Stimulated activated memory B cell treated with anti-CD40 and anti-IgM and Interleukin-4, amounts not matched to agents 10 μg/mL and 1 μg/mL and 100 μg/mL, for 72 hours (primary cell): ENCODE measurements at regions not wholly inside any gene's neighbourhood (a gene's known extent, or its start where the extent isn't known, plus 50 kb on each side); places are given as distances from the start of the nearest gene placed in this dataset.
"Not testable (repeated sequence)": the region's sequence is repeated elsewhere in the genome, so short reads cannot be mapped to it uniquely, and the experiment has no call there.

Source experiments
- ATAC-seq: fragments of 150-1000 bp; cut with Tn5 transposase; 2 replicates; pipeline ENCODE4 v1.10.0; 2021
- H3K27ac Mint-ChIP-seq: one replicate; pipeline ENCODE4 v1.8.0; 2022; ENCODE audit warnings: mild to moderate bottlenecking, mixed read lengths
- H3K27me3 Mint-ChIP-seq: one replicate; pipeline ENCODE4 v1.8.0; 2022; ENCODE audit warnings: mixed read lengths
- H3K36me3 Mint-ChIP-seq: one replicate; pipeline ENCODE4 v1.8.0; 2022; ENCODE audit warnings: mixed read lengths
- H3K4me1 Mint-ChIP-seq: one replicate; pipeline ENCODE4 v1.8.0; 2022; ENCODE audit warnings: mixed read lengths
- H3K4me3 Mint-ChIP-seq: one replicate; pipeline ENCODE4 v1.8.0; 2022; ENCODE audit warnings: mild to moderate bottlenecking, moderate library complexity, mixed read lengths
- H3K9me3 Mint-ChIP-seq: one replicate; pipeline ENCODE4 v1.8.0; 2022; ENCODE audit warnings: mixed read lengths

GRCh38 chr12:75660805-75661404, 149.5 kb upstream of the KRR1 start:
- Mint-ChIP-seq H3K27ac (no peak overlapping the region), H3K9me3 (no peaks in the 10 kb centered on the region), H3K27me3 (no peaks in the 10 kb centered on the region), H3K4me3 (no peak overlapping the region), H3K4me1 (no peaks in the 10 kb centered on the region), H3K36me3 (no peaks in the 10 kb centered on the region)
- ATAC-seq = no peak

GRCh38 chr12:75660107-75660530, 148.7 kb upstream of the KRR1 start:
- Mint-ChIP-seq H3K9me3 (no peaks in the 10 kb centered on the region), H3K4me1 (peaks cover 5% of the 10 kb centered on the region), H3K4me3 (no peak overlapping the region), H3K36me3 (no peaks in the 10 kb centered on the region), H3K27ac (no peak overlapping the region), H3K27me3 (no peaks in the 10 kb centered on the region)
- no peak for ATAC-seq

DNA sequence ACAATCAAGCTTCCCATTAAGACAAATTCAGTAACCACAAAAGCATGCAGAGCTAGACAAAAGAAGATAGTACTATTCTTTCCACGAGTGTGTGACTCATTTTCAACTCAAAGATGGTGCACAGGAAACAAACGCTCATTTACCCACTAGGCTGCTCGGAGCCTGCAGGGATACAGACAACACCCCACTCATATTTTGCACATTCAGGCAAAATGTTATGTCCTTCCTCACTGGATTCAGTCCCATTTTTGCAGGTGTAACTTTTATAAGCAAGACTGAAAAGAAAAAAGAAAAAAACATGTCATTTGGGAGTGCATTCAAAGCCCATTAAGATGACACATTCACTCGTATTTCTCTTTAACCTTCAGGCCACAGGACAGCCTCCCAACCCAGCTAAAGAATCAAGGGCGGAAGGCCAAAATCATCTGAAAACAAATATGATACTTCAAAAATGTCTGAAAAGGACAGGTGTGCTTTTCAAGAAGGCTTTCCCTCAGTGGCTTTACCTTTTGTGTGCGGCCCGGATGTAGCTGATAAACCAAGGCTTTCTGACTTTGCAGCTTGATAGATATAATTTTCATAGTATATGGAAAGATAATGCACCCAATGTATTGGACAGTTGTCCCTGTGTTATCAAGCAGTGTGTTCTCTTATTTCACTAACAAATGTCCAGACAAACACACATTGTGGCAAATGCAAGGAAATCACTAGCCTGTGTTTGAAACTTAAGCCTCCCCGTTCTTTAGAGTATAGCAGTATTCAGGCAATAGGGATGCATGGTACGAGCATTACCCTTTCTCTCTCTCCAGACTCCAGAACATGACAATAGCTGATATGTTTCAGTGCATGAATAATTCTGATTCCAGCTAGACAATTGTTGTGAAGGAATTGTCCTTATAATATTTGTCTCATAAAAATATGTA, 147.8 kb upstream of the KRR1 start:
- peaks cover 6% of the 10 kb centered on the region for H3K4me1 Mint-ChIP-seq
- no peaks in the 10 kb centered on the region for H3K9me3 Mint-ChIP-seq
- no peak overlapping the region for H3K4me3 Mint-ChIP-seq
- ATAC-seq = no peak
- no peak overlapping the region for H3K27ac Mint-ChIP-seq
- H3K27me3 Mint-ChIP-seq = no peaks in the 10 kb centered on the region
- no peaks in the 10 kb centered on the region for H3K36me3 Mint-ChIP-seq

GRCh38 chr12:75658286-75658685, 146.9 kb upstream of the KRR1 start:
- Mint-ChIP-seq H3K9me3 (no peaks in the 10 kb centered on the region), H3K4me1 (peaks cover 6% of the 10 kb centered on the region), H3K27me3 (no peaks in the 10 kb centered on the region), H3K4me3 (no peak overlapping the region), H3K36me3 (no peaks in the 10 kb centered on the region), H3K27ac (no peak overlapping the region)
- ATAC-seq = no peak

DNA sequence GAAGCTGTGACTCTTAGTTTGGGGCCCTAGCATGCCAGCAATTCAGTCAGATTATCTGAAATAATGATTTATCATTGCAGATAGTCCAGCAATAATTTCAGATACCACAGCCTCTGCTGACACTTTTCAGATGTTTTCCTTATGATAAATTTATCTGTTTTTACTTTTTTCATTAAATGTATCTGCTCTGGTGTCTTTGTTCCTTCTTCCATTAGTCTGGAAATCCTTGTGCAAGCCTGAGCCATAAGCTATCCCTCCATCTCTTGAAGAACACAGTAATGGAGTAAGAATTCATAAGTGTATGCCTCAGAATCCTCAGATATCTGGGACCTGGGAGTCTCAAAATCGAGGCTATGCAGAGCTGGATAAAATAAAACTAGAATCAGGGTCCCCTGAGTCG, 146.4 kb upstream of the KRR1 start:
- no peak for ATAC-seq
- H3K4me1 Mint-ChIP-seq = peaks cover 6% of the 10 kb centered on the region
- H3K36me3 Mint-ChIP-seq = no peaks in the 10 kb centered on the region
- no peaks in the 10 kb centered on the region for H3K27me3 Mint-ChIP-seq
- H3K4me3 Mint-ChIP-seq = no peak overlapping the region
- no peaks in the 10 kb centered on the region for H3K9me3 Mint-ChIP-seq
- no peak overlapping the region for H3K27ac Mint-ChIP-seq

DNA sequence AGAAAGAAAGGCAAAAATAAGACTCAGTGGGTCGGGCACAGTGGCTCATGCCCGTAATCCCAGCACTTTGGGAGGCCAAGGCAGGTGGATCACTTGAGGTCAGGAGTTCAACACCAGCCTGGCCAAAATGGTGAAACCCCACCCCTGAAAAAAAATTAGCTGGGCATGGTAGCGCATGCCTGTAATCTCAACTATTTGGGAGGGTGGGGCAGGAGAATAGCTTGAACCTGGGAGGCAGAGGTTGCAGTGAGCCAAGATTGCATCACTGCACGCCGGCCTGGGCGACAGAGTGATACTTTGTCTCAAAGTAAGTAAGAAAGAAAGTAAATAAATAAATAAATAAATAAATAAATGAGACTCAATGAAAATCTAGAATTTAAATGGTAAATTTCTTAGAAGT, 145.9 kb upstream of the KRR1 start:
- H3K36me3 Mint-ChIP-seq, H3K4me1 Mint-ChIP-seq, H3K27me3 Mint-ChIP-seq, H3K4me3 Mint-ChIP-seq, H3K9me3 Mint-ChIP-seq, H3K27ac Mint-ChIP-seq, ATAC-seq: not testable (repeated sequence)

- Mint-ChIP-seq H3K9me3 (no peaks in the 10 kb centered on the region), H3K27ac (no peak overlapping the region), H3K4me1 (peaks cover 6% of the 10 kb centered on the region), H3K27me3 (no peaks in the 10 kb centered on the region), H3K36me3 (no peaks in the 10 kb centered on the region), H3K4me3 (no peak overlapping the region)
- no peak for ATAC-seq
Observed at GRCh38 chr12:75656648-75657047, 145.2 kb upstream of the KRR1 start.

DNA sequence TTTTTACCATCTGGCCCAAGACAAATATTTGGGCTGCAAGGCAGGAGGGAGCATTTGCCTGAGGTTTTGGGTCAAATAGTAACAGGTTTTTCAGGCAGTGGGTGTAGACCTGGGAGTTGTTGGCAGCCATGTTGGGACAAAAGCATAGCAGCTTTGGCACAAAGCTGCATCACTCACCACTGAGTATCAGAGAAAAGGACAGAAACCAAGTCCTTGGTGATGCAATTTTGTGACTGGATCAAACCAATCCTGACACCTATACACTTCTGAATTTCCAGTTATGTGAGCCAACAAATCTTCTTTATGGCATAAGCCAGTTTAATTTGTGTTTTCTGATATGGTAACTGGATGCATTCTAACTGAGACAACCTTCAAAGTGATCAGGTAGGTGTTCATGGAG, 144.8 kb upstream of the KRR1 start:
- Mint-ChIP-seq H3K9me3 (no peaks in the 10 kb centered on the region), H3K4me1 (peaks cover 6% of the 10 kb centered on the region), H3K36me3 (no peaks in the 10 kb centered on the region)

DNA sequence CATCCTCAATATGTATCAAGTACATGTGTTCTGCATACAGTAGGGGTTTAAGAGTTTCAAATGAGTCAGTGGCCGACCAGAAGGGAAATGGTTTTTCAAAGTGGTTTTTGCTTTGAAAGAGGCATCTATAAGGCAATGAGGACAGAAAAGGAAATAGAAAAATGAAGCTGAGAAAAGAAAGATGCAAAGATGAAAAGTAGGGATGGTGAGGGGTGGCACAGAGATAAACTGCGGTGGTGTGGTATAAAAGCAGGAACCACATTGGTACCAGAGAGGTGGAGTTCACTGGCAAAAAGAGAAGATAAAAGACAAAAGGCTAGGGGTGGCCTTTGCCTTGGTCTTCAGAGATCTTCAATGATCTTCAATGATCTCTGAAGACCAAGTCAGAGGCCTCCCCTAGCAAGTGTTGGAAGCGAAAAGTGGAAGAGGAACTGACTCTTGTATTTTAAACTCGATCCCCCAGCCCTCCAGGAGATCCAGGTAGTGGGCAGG, 144.0 kb upstream of the KRR1 start:
- no peaks in the 10 kb centered on the region for H3K9me3 Mint-ChIP-seq
- no peaks in the 10 kb centered on the region for H3K36me3 Mint-ChIP-seq
- peaks cover 6% of the 10 kb centered on the region for H3K4me1 Mint-ChIP-seq
- no peak overlapping the region for H3K27ac Mint-ChIP-seq
- H3K4me3 Mint-ChIP-seq = no peak overlapping the region
- ATAC-seq = no peak
- H3K27me3 Mint-ChIP-seq = no peaks in the 10 kb centered on the region

More for the DNA sequence above, 144.8 kb upstream of the KRR1 start:
- no peak overlapping the region for H3K27ac Mint-ChIP-seq
- H3K27me3 Mint-ChIP-seq = no peaks in the 10 kb centered on the region
- ATAC-seq = no peak
- no peak overlapping the region for H3K4me3 Mint-ChIP-seq

DNA sequence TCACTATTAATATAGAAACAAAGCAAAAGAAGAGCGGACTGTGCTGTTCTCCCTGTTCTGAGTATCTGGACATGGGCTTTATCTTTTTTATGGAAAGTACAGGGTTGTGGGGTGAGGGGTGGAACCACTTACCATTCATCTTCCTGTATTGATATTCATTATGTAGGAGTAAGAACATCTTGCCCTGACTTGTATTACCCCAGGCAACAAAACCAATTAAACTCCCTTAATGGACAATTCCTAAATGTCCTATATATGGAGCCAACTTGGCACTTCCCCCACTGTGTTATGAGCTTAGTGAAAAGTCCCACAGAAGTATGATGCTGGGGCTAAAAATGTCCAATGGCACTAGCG, 139.9 kb upstream of the KRR1 start:
- peaks cover 6% of the 10 kb centered on the region for H3K4me1 Mint-ChIP-seq
- H3K27me3 Mint-ChIP-seq = no peaks in the 10 kb centered on the region
- no peak overlapping the region for H3K27ac Mint-ChIP-seq
- no peaks in the 10 kb centered on the region for H3K36me3 Mint-ChIP-seq
- no peak for ATAC-seq
- H3K4me3 Mint-ChIP-seq = no peak overlapping the region
- no peaks in the 10 kb centered on the region for H3K9me3 Mint-ChIP-seq

DNA sequence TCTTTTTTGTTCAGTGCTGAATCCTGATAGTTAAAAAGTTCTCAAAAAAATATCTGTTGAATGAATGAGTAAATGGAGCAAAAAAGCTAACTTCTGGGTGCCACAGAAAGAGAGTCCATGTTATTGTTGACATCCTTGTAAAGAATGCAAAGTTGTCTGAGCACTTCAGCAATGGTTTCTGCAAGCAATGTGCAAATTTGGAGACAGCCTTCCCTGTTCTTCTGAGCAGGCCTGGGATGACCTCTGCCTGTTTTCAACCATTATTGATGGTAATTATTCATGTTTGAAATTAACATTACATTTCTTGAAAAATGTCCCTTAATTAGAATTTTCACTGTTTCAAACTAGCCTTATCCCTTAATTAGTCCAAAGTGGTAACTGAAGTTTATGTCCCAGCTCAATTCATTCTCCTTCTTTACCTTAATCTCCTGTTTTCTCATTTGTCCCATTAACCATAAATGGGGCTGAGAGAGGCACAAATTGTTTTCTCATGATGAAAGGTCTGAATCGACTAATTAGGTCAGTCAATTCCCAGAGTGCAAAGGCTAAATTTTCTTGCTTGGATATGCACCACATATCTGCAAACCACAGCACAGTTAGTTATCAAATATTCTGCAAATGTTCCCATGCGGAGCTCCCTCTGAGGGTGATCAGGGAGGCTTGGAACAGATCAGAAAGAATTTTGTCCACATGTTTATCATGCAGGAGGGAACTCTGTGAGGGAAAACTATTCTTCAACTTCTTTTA, 139.4 kb upstream of the KRR1 start:
- no peak overlapping the region for H3K4me3 Mint-ChIP-seq

DNA sequence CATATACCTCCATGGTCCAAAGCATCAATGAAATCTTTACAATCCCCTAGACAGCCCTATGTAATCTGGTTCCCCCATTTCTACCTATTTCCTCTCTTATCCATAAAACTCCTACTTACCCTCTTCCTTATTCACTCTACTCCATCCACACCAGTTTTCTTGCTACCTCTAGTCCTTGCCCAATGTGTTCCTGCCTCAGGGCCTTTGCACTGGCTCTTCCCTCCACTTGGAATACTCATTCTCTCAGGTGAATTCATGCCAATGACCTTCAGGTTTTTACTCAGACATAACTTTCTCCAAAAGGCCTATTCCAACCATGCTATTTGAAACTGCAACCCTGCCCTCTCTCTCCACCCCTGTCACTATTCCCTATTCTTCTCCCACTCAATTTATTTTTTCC, 138.7 kb upstream of the KRR1 start:
- H3K36me3 Mint-ChIP-seq = no peaks in the 10 kb centered on the region
- H3K27ac Mint-ChIP-seq = no peak overlapping the region
- H3K9me3 Mint-ChIP-seq = no peaks in the 10 kb centered on the region
- no peak overlapping the region for H3K4me3 Mint-ChIP-seq
- H3K27me3 Mint-ChIP-seq = no peaks in the 10 kb centered on the region
- peaks cover under 1% of the 10 kb centered on the region for H3K4me1 Mint-ChIP-seq
- no peak for ATAC-seq

More for the DNA sequence above, 139.4 kb upstream of the KRR1 start:
- no peak for ATAC-seq
- H3K9me3 Mint-ChIP-seq = no peaks in the 10 kb centered on the region
- H3K4me1 Mint-ChIP-seq = peaks cover 6% of the 10 kb centered on the region
- no peak overlapping the region for H3K27ac Mint-ChIP-seq
- H3K27me3 Mint-ChIP-seq = no peaks in the 10 kb centered on the region
- H3K36me3 Mint-ChIP-seq = no peaks in the 10 kb centered on the region

- ATAC-seq = no peak
- no peaks in the 10 kb centered on the region for H3K9me3 Mint-ChIP-seq
- H3K27me3 Mint-ChIP-seq = no peaks in the 10 kb centered on the region
- no peak overlapping the region for H3K4me3 Mint-ChIP-seq
- no peak overlapping the region for H3K27ac Mint-ChIP-seq
- peaks cover 8% of the 10 kb centered on the region for H3K4me1 Mint-ChIP-seq
- no peaks in the 10 kb centered on the region for H3K36me3 Mint-ChIP-seq
Observed at GRCh38 chr12:75648856-75649255, 137.4 kb upstream of the KRR1 start.

GRCh38 chr12:75646329-75647210, 135.2 kb upstream of the KRR1 start:
- H3K36me3 Mint-ChIP-seq = no peaks in the 10 kb centered on the region
- H3K9me3 Mint-ChIP-seq = no peaks in the 10 kb centered on the region
- ATAC-seq = no peak
- H3K4me1 Mint-ChIP-seq = peaks cover 15% of the 10 kb centered on the region
- H3K4me3 Mint-ChIP-seq = no peak overlapping the region
- no peak overlapping the region for H3K27ac Mint-ChIP-seq
- no peaks in the 10 kb centered on the region for H3K27me3 Mint-ChIP-seq
